Brain microvascular endothelial cell (primary cell): ENCODE measurements at regions not wholly inside any gene's neighbourhood (a gene's known extent, or its start where the extent isn't known, plus 50 kb on each side); places are given as distances from the start of the nearest gene placed in this dataset.

Experiments
- DNase-seq: peaks from one replicate; pipeline ENCODE4 v3.0.0-alpha.2; 2020
- H3K27ac ChIP-seq: fragments of 250-450 bp; sonication (Bioruptor Pico); 2 replicates; pipeline ENCODE4 v1.5.1; 2020; ENCODE audit warnings: mild to moderate bottlenecking, moderate library complexity
- H3K27me3 ChIP-seq: fragments of 250-450 bp; sonication (Bioruptor Pico); replicated peaks from 2 replicates; pipeline ENCODE4 v1.5.1; 2020; ENCODE audit warnings: mild to moderate bottlenecking
- H3K36me3 ChIP-seq: fragments of 250-450 bp; sonication (Bioruptor Pico); replicated peaks from 2 replicates; pipeline ENCODE4 v1.5.1; 2020; ENCODE audit warnings: mild to moderate bottlenecking
- H3K4me3 ChIP-seq: 2 replicates; pipeline ENCODE4 v1.5.1; 2011; ENCODE audit warnings: low read depth, mild to moderate bottlenecking, control low read depth, low read length, moderate library complexity
- in situ Hi-C: cut with HindIII; loops from 2 replicates; pipeline ENCODE4 v1.10.0; 2017; ENCODE audit warnings: low sequenced_read_pairs, low pct_ligation_motif_present
- TF ChIP-seq, protein P1 (sequence below): IDR thresholded peaks from 2 replicates; pipeline ENCODE4 v1.5.1; 2011; ENCODE audit warnings: low read depth, mild to moderate bottlenecking, moderate library complexity, low read length, control low read depth, inconsistent platforms; ENCODE audit errors: missing control alignments

- in situ Hi-C loops, result no loop called here
- H3K27ac ChIP-seq, result no peak overlapping the region
- H3K4me3 ChIP-seq, result no peak overlapping the region
- H3K27me3 ChIP-seq, result no peaks in the 10 kb centered on the region
- H3K36me3 ChIP-seq, result no peaks in the 10 kb centered on the region
- no peak for DNase-seq
- TF ChIP-seq, protein P1, sequence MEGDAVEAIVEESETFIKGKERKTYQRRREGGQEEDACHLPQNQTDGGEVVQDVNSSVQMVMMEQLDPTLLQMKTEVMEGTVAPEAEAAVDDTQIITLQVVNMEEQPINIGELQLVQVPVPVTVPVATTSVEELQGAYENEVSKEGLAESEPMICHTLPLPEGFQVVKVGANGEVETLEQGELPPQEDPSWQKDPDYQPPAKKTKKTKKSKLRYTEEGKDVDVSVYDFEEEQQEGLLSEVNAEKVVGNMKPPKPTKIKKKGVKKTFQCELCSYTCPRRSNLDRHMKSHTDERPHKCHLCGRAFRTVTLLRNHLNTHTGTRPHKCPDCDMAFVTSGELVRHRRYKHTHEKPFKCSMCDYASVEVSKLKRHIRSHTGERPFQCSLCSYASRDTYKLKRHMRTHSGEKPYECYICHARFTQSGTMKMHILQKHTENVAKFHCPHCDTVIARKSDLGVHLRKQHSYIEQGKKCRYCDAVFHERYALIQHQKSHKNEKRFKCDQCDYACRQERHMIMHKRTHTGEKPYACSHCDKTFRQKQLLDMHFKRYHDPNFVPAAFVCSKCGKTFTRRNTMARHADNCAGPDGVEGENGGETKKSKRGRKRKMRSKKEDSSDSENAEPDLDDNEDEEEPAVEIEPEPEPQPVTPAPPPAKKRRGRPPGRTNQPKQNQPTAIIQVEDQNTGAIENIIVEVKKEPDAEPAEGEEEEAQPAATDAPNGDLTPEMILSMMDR, result no peak
Observed at GRCh38 chr11:116557282-116557681, 215.5 kb downstream of the BUD13 start.

GRCh38 chr11:116556483-116556882 is 216.3 kb downstream of the BUD13 start:
- TF ChIP-seq, protein P1, result no peak

GRCh38 chr11:116553482-116553881 is 219.3 kb downstream of the BUD13 start:
- no peak for DNase-seq
- TF ChIP-seq, protein P1, result no peak
- Histone ChIP-seq H3K27ac (no peak overlapping the region), H3K36me3 (no peaks in the 10 kb centered on the region), H3K4me3 (no peak overlapping the region), H3K27me3 (no peaks in the 10 kb centered on the region)
- in situ Hi-C loops, result no loop called here

More at GRCh38 chr11:116556483-116556882, 216.3 kb downstream of the BUD13 start:
- no peaks in the 10 kb centered on the region for H3K27me3 ChIP-seq
- DNase-seq, result no peak
- in situ Hi-C loops, result no loop called here
- H3K4me3 ChIP-seq, result no peak overlapping the region
- H3K27ac ChIP-seq, result no peak overlapping the region
- H3K36me3 ChIP-seq, result no peaks in the 10 kb centered on the region

GRCh38 chr11:116551576-116551975 is 221.2 kb downstream of the BUD13 start:
- TF ChIP-seq, protein P1, result no peak
- H3K27me3 ChIP-seq, result no peaks in the 10 kb centered on the region
- no peak overlapping the region for H3K4me3 ChIP-seq
- in situ Hi-C loops, result no loop called here
- H3K27ac ChIP-seq, result no peak overlapping the region
- no peak for DNase-seq
- no peaks in the 10 kb centered on the region for H3K36me3 ChIP-seq

DNA sequence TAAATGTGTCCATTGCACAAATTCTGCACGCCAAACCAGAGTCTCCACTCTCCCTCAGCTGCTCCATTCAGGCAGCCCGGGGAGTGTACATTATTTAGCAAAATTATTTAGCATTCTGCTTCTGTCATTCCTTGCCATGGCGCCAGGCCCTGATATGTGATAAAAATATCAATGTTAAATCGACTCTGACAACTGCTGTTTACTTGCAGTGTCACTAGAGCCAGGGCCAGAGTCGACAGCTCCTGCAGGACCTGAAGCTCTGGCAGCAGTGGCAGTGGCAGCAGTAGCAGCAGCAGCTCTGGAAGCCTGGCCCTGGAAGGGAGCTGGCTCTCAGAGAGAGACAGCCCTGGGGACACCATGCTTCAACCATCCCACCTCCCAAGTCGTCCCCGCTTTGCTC is 224.5 kb downstream of the BUD13 start:
- Histone ChIP-seq H3K27ac (no peak overlapping the region), H3K27me3 (no peaks in the 10 kb centered on the region), H3K36me3 (no peaks in the 10 kb centered on the region), H3K4me3 (no peak overlapping the region)
- TF ChIP-seq, protein P1, result no peak
- in situ Hi-C loops, result no loop called here
- no peak for DNase-seq

- TF ChIP-seq, protein P1, result no peak
- no peaks in the 10 kb centered on the region for H3K36me3 ChIP-seq
- no peaks in the 10 kb centered on the region for H3K27me3 ChIP-seq
- in situ Hi-C loops, result no loop called here
- no peak for DNase-seq
- H3K4me3 ChIP-seq, result no peak overlapping the region
- no peak overlapping the region for H3K27ac ChIP-seq
Observed at GRCh38 chr11:116547571-116547970, 225.2 kb downstream of the BUD13 start.
